Activated CD4-positive, alpha-beta T cell treated with anti-CD3 and anti-CD28 coated beads, Interleukin-2, amount 10 ng/mL, durations not matched to agents 7 days and 5 days (primary cell): ENCODE measurements at regions not wholly inside any gene's neighbourhood (a gene's known extent, or its start where the extent isn't known, plus 50 kb on each side); places are given as distances from the start of the nearest gene placed in this dataset.

Experiments used
- CTCF ChIA-PET: fragments of 350-600 bp; sonication (Branson Sonifier 250); formaldehyde crosslinking; loops from one replicate; lab custom pipeline; 2021; ENCODE audit warnings: antibody characterized with exemption; lab: Charles Lee
- POLR2A ChIA-PET: fragments of 350-600 bp; sonication (Branson Sonifier 250); formaldehyde crosslinking; loops from one replicate; lab custom pipeline; 2021; ENCODE audit warnings: antibody characterized with exemption; lab: Charles Lee
- DNase-seq: peaks from one replicate; pipeline ENCODE4 v3.0.0-alpha.2; 2020
- H3K27ac Mint-ChIP-seq: one replicate; pipeline ENCODE4 v1.8.0; 2021; ENCODE audit warnings: mild to moderate bottlenecking, moderate library complexity, mixed read lengths
- H3K27me3 Mint-ChIP-seq: one replicate; pipeline ENCODE4 v1.8.0; 2021; ENCODE audit warnings: mixed read lengths
- H3K36me3 Mint-ChIP-seq: one replicate; pipeline ENCODE4 v1.8.0; 2021; ENCODE audit warnings: low read depth, mixed read lengths
- H3K4me1 Mint-ChIP-seq: one replicate; pipeline ENCODE4 v1.8.0; 2021; ENCODE audit warnings: mixed read lengths
- H3K4me3 Mint-ChIP-seq: one replicate; pipeline ENCODE4 v1.8.0; 2021; ENCODE audit warnings: mild to moderate bottlenecking, moderate library complexity, mixed read lengths
- H3K9me3 Mint-ChIP-seq: one replicate; pipeline ENCODE4 v1.8.0; 2021; ENCODE audit warnings: mixed read lengths

DNA sequence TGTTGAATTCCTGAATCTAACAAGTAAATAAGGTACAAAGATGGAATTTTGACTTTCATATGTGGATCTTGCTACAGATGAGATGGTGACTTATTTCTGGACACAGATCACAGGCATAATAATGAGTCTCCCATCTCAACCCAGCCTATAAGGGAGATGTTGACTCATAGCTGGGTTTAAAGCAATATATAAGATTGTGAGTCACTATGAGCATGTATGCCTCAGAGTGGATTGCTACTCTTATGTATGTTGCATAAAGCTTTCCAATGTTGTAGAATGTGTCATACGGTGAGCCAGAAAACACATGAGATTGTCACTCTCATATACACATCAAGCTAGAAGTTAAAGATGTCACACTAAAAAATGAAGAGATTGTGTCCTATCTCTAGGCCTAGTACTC, 884.3 kb upstream of the TSPY4 start:
- Mint-ChIP-seq H3K27me3 (no peaks in the 10 kb centered on the region), H3K4me3 (no peak overlapping the region), H3K4me1 (no peaks in the 10 kb centered on the region), H3K36me3 (no peaks in the 10 kb centered on the region), H3K9me3 (peaks cover 4% of the 10 kb centered on the region), H3K27ac (no peak overlapping the region)
- POLR2A ChIA-PET = no interaction called here
- DNase-seq = no peak
- CTCF ChIA-PET = no interaction called here

GRCh38 chrY:8466813-8467212, 870.5 kb upstream of the TSPY4 start:
- no peaks in the 10 kb centered on the region for H3K36me3 Mint-ChIP-seq
- ChIA-PET CTCF (no interaction called here), POLR2A (no interaction called here)
- H3K27ac Mint-ChIP-seq = no peak overlapping the region
- no peak overlapping the region for H3K4me3 Mint-ChIP-seq
- DNase-seq = no peak
- H3K9me3 Mint-ChIP-seq = no peaks in the 10 kb centered on the region
- no peaks in the 10 kb centered on the region for H3K27me3 Mint-ChIP-seq
- H3K4me1 Mint-ChIP-seq = no peaks in the 10 kb centered on the region

GRCh38 chrY:8470249-8470648, 867.0 kb upstream of the TSPY4 start:
- CTCF ChIA-PET = no interaction called here
- POLR2A ChIA-PET = no interaction called here
- DNase-seq = no peak
- H3K4me3 Mint-ChIP-seq = no peak overlapping the region
- no peaks in the 10 kb centered on the region for H3K36me3 Mint-ChIP-seq
- no peaks in the 10 kb centered on the region for H3K4me1 Mint-ChIP-seq
- H3K27ac Mint-ChIP-seq = no peak overlapping the region
- no peaks in the 10 kb centered on the region for H3K9me3 Mint-ChIP-seq
- no peaks in the 10 kb centered on the region for H3K27me3 Mint-ChIP-seq

DNA sequence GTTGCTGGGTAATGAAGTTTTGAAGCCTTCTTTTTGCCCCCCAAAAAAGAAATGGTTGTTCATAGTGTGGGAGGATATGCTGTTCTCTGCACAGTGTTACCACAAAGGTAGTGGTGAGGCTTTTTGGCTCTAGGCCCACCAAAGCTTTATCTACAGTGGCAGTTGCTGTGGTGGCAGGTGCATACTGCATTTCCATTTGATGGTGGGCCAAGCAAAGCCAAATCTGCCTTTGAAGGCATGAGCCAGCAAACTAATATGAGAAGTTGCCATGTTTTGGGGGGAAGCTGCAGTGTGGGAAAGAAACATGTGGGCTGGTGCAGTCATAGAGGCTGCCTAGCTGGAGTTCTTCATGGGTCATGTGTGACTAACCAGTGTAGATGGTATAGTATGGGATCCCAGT, 858.1 kb upstream of the TSPY4 start:
- CTCF ChIA-PET = no interaction called here
- no peaks in the 10 kb centered on the region for H3K9me3 Mint-ChIP-seq
- DNase-seq = no peak
- H3K4me3 Mint-ChIP-seq = no peak overlapping the region
- POLR2A ChIA-PET = no interaction called here
- H3K4me1 Mint-ChIP-seq = no peaks in the 10 kb centered on the region
- no peaks in the 10 kb centered on the region for H3K27me3 Mint-ChIP-seq
- H3K36me3 Mint-ChIP-seq = no peaks in the 10 kb centered on the region
- H3K27ac Mint-ChIP-seq = no peak overlapping the region

GRCh38 chrY:8488955-8489354, 848.3 kb upstream of the TSPY4 start:
- ChIA-PET POLR2A (no interaction called here), CTCF (no interaction called here)
- no peak for DNase-seq
- H3K36me3 Mint-ChIP-seq = no peaks in the 10 kb centered on the region
- H3K4me1 Mint-ChIP-seq = no peaks in the 10 kb centered on the region
- H3K27me3 Mint-ChIP-seq = no peaks in the 10 kb centered on the region
- no peaks in the 10 kb centered on the region for H3K9me3 Mint-ChIP-seq
- H3K27ac Mint-ChIP-seq = no peak overlapping the region
- no peak overlapping the region for H3K4me3 Mint-ChIP-seq

DNA sequence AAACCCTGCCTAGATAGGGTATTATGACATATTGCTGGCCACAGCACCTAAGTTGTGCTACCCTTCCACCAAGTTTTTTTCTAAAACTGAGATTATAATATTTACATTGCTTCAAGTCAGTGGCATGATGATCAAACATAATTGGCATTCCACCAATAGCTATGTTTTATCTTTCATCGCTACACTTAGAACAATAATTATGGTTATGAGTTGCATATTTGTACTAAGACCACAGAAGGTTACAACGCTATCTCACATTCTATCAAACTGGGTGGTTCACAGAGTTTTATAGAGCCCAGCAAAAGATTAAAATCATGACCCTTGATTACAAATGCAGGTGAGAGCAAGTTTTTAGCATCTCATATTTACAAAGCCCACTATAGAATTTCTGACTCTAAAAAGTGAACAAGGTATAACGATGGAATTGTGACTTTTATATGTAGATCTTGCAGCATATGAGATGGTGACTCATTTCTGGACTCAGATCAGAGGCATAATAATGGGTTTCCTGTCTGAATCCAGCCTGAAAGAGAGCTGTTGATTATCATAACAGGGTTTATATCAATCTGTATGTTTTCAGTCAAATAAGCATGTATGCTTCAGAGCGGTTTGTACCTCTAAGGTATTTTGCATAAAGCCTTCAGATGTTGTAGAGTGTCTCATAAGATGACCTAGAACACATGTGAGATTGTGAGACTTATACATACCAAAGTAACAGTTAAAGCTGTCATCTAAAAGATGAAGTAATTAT, 847.2 kb upstream of the TSPY4 start:
- POLR2A ChIA-PET = no interaction called here
- no peaks in the 10 kb centered on the region for H3K9me3 Mint-ChIP-seq
- no peaks in the 10 kb centered on the region for H3K4me1 Mint-ChIP-seq
- CTCF ChIA-PET = no interaction called here
- DNase-seq = no peak
- no peak overlapping the region for H3K4me3 Mint-ChIP-seq
- H3K36me3 Mint-ChIP-seq = no peaks in the 10 kb centered on the region
- no peak overlapping the region for H3K27ac Mint-ChIP-seq
- H3K27me3 Mint-ChIP-seq = no peaks in the 10 kb centered on the region

- H3K4me3 Mint-ChIP-seq = no peak overlapping the region
- no peak overlapping the region for H3K27ac Mint-ChIP-seq
Observed at GRCh38 chrY:8494396-8494795, 842.9 kb upstream of the TSPY4 start.

DNA sequence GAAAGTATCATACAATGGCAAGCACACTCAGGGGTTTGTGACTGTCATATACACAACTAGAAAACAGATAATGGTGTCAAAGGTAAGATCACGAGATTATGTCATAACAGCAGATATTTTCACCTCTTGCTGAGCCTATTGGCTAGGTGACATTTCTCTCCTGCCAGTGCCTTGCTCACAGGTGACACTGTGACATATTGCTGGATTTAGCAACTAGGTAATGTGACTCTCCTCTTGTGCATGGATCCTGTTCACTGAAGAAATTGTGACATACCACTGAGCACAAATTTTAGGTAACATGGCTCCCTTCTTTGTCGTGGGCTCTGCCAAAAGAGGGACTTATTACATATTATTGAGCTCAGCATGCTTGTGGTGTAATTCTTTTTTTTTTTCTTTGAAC, 842.0 kb upstream of the TSPY4 start:
- POLR2A ChIA-PET = no interaction called here
- no peaks in the 10 kb centered on the region for H3K4me1 Mint-ChIP-seq
- H3K27me3 Mint-ChIP-seq = no peaks in the 10 kb centered on the region
- H3K4me3 Mint-ChIP-seq = no peak overlapping the region
- H3K36me3 Mint-ChIP-seq = no peaks in the 10 kb centered on the region
- no peak overlapping the region for H3K27ac Mint-ChIP-seq
- H3K9me3 Mint-ChIP-seq = no peaks in the 10 kb centered on the region
- CTCF ChIA-PET = no interaction called here
- no peak for DNase-seq

More at GRCh38 chrY:8494396-8494795, 842.9 kb upstream of the TSPY4 start:
- Mint-ChIP-seq H3K27me3 (no peaks in the 10 kb centered on the region), H3K4me1 (no peaks in the 10 kb centered on the region), H3K36me3 (no peaks in the 10 kb centered on the region), H3K9me3 (no peaks in the 10 kb centered on the region)
- ChIA-PET POLR2A (no interaction called here), CTCF (no interaction called here)
- DNase-seq = no peak

GRCh38 chrY:8500888-8501287, 836.4 kb upstream of the TSPY4 start:
- ChIA-PET CTCF (no interaction called here), POLR2A (no interaction called here)
- DNase-seq = no peak
- Mint-ChIP-seq H3K9me3 (no peaks in the 10 kb centered on the region), H3K27me3 (peaks cover 2% of the 10 kb centered on the region), H3K27ac (no peak overlapping the region), H3K4me3 (no peak overlapping the region), H3K36me3 (no peaks in the 10 kb centered on the region), H3K4me1 (no peaks in the 10 kb centered on the region)

DNA sequence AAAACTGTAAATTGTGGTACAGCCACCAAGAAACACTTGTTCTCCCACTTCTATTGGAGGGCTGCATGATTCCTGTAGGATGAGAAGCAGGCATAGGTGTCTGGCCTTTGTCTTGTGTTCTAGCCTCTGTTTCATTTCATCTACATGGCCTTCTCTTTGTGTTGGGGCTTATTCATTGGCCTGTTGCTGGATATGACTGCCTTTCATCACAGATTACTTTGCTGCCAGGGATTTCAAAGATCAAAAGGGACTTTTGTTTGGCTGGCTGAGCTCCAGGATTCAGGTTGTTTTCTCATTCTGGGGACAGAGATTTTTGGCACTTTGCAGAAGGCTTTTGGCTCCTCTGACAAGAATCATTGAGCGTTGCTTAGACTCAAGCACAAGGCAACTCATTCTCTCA, 803.8 kb upstream of the TSPY4 start:
- ChIA-PET CTCF (no interaction called here), POLR2A (no interaction called here)
- Mint-ChIP-seq H3K27me3 (no peaks in the 10 kb centered on the region), H3K4me1 (no peaks in the 10 kb centered on the region), H3K4me3 (no peak overlapping the region), H3K9me3 (no peaks in the 10 kb centered on the region), H3K36me3 (no peaks in the 10 kb centered on the region), H3K27ac (no peak overlapping the region)
- DNase-seq = no peak

GRCh38 chrY:8535704-8536103, 801.6 kb upstream of the TSPY4 start:
- H3K27ac Mint-ChIP-seq = no peak overlapping the region

DNA sequence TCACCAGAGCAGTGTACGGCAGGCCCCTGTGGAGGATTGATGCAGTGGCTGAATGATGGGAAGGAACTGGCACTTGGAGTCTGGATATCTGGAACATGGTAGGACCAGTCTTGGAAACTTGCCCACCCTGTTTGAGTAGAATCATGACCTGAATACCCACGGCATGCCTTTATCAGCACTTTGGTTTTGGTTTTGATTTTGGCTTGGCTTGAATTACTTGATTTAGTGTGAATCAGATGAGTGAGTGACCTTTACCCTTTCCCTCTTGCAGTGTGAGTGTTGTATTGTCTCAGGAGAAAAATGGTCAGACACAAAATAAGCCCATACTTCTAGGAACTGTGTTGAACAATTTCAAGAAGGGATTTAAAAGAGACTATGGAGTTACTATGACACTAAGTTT, 801.0 kb upstream of the TSPY4 start:
- no peaks in the 10 kb centered on the region for H3K4me1 Mint-ChIP-seq
- no peak overlapping the region for H3K27ac Mint-ChIP-seq
- no peaks in the 10 kb centered on the region for H3K27me3 Mint-ChIP-seq
- H3K9me3 Mint-ChIP-seq = no peaks in the 10 kb centered on the region
- no peak overlapping the region for H3K4me3 Mint-ChIP-seq
- H3K36me3 Mint-ChIP-seq = no peaks in the 10 kb centered on the region
- no peak for DNase-seq
- ChIA-PET POLR2A (no interaction called here), CTCF (no interaction called here)

More at GRCh38 chrY:8535704-8536103, 801.6 kb upstream of the TSPY4 start:
- H3K36me3 Mint-ChIP-seq = no peaks in the 10 kb centered on the region
- no peaks in the 10 kb centered on the region for H3K27me3 Mint-ChIP-seq
- ChIA-PET POLR2A (no interaction called here), CTCF (no interaction called here)
- no peaks in the 10 kb centered on the region for H3K4me1 Mint-ChIP-seq
- no peak for DNase-seq
- H3K9me3 Mint-ChIP-seq = no peaks in the 10 kb centered on the region
- no peak overlapping the region for H3K4me3 Mint-ChIP-seq

DNA sequence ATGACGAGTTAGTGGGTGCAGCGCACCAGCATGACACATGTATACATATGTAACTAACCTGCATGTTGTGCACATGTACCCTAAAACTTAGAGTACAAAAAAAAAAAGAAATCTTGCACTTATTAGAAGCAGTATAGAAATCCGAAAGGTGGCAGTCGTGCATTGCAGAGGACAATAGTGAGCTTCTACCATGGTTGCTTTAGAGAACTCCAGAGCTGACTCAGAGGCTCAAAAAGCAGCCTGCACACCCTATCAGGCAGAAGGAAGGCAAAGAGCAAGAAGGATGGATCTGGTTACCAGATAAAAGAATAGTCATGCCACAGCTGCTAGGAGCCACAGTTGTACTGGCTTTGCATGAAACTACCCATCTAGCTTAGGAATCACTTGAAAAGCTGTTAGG, 796.0 kb upstream of the TSPY4 start:
- Mint-ChIP-seq H3K36me3 (no peaks in the 10 kb centered on the region), H3K27me3 (no peaks in the 10 kb centered on the region), H3K9me3 (no peaks in the 10 kb centered on the region), H3K4me3 (no peak overlapping the region), H3K27ac (no peak overlapping the region), H3K4me1 (no peaks in the 10 kb centered on the region)
- ChIA-PET POLR2A (no interaction called here), CTCF (no interaction called here)
- no peak for DNase-seq

DNA sequence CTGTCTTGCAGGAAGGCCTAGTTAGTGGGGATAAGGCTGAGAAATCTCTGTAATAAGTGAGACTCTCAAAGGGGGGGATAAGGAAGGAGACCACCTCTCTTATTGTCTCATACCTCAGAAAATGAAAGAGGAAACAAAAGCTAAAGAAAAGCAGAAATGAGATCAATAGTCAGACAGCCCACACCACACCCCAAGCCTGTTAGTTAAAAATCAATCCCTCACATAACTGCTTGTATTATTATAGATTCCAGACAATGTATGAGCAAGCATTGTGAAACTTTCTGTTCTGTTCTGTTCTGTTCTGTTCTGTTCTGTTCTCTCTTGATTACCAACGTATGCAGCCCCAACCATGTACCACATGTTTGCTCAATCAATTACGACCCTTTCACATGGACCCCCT, 792.5 kb upstream of the TSPY4 start:
- DNase-seq = no peak
- ChIA-PET CTCF (no interaction called here), POLR2A (no interaction called here)
- Mint-ChIP-seq H3K36me3 (no peaks in the 10 kb centered on the region), H3K9me3 (no peaks in the 10 kb centered on the region), H3K27ac (no peak overlapping the region), H3K4me3 (no peak overlapping the region), H3K27me3 (no peaks in the 10 kb centered on the region), H3K4me1 (no peaks in the 10 kb centered on the region)
